ENCODE measurements at regions not wholly inside any gene's neighbourhood (a gene's known extent, or its start where the extent isn't known, plus 50 kb on each side); places are given as distances from the start of the nearest gene placed in this dataset.
A peak's percentile ranks its signal among the peaks of the same experiment; 100 is the strongest.

GRCh38 chr2:168336786-168337388 is 89.5 kb upstream of the STK39 start:
- FAIRE-seq (no peak), DNase-seq (peak in 3 of 5 donors; percentile 34 to 58 (median 47))
- H3K9ac ChIP-seq (ENCODE audit: low read length in 3 of 3), result no peak overlapping the region
- no peaks in the 10 kb centered on the region for H3K9me3 ChIP-seq (ENCODE audit: control insufficient read depth in 2 of 3, insufficient read depth in 1 of 3, low read length in 3 of 3)
- no peaks in the 10 kb centered on the region for H3K27me3 ChIP-seq (ENCODE audit: control insufficient read depth, insufficient read depth, low read length)
- H3K4me1 ChIP-seq (ENCODE audit: control insufficient read depth in 2 of 3, insufficient read depth in 2 of 3, low read depth in 1 of 3, low read length in 3 of 3), result no peaks in the 10 kb centered on the region
- H3K27ac ChIP-seq (ENCODE audit: low read depth in 2 of 2, low read length in 2 of 2), result no peak overlapping the region
- no peak overlapping the region for H3K4me3 ChIP-seq (ENCODE audit: low read length in 3 of 3)
- H3K36me3 ChIP-seq (ENCODE audit: control insufficient read depth in 2 of 3, insufficient read depth in 3 of 3, low read length in 3 of 3), result no peaks in the 10 kb centered on the region
- TF ChIP-seq CTCF (IDR thresholded peaks at IDR 0.05; ENCODE audit: borderline replicate concordance, extremely low read depth, insufficient read depth), result peak; percentile 60
- intact Hi-C loops (cut with DNase I), result no loop called here

GRCh38 chr2:168338292-168338691 is 90.9 kb upstream of the STK39 start:
- no peak for TF ChIP-seq CTCF (IDR thresholded peaks at IDR 0.05; ENCODE audit: borderline replicate concordance, extremely low read depth, insufficient read depth)
- intact Hi-C loops (cut with DNase I), result no loop called here
- no peaks in the 10 kb centered on the region for H3K36me3 ChIP-seq (ENCODE audit: control insufficient read depth in 2 of 3, insufficient read depth in 3 of 3, low read length in 3 of 3)
- DNase-seq (no peak), FAIRE-seq (no peak)
- H3K9me3 ChIP-seq (ENCODE audit: control insufficient read depth in 2 of 3, insufficient read depth in 1 of 3, low read length in 3 of 3), result no peaks in the 10 kb centered on the region
- H3K27me3 ChIP-seq (ENCODE audit: control insufficient read depth, insufficient read depth, low read length), result no peaks in the 10 kb centered on the region
- H3K27ac ChIP-seq (ENCODE audit: low read depth in 2 of 2, low read length in 2 of 2), result no peak overlapping the region
- H3K4me1 ChIP-seq (ENCODE audit: control insufficient read depth in 2 of 3, insufficient read depth in 2 of 3, low read depth in 1 of 3, low read length in 3 of 3), result no peaks in the 10 kb centered on the region
- H3K9ac ChIP-seq (ENCODE audit: low read length in 3 of 3), result no peak overlapping the region
- H3K4me3 ChIP-seq (ENCODE audit: low read length in 3 of 3), result no peak overlapping the region

- DNase-seq (no peak), FAIRE-seq (no peak)
- H3K9me3 ChIP-seq (ENCODE audit: control insufficient read depth in 2 of 3, insufficient read depth in 1 of 3, low read length in 3 of 3), result no peaks in the 10 kb centered on the region
- TF ChIP-seq CTCF (IDR thresholded peaks at IDR 0.05; ENCODE audit: borderline replicate concordance, extremely low read depth, insufficient read depth), result no peak
- intact Hi-C loops (cut with DNase I), result no loop called here
- H3K27me3 ChIP-seq (ENCODE audit: control insufficient read depth, insufficient read depth, low read length), result no peaks in the 10 kb centered on the region
- no peak overlapping the region for H3K9ac ChIP-seq (ENCODE audit: low read length in 3 of 3)
- no peak overlapping the region for H3K27ac ChIP-seq (ENCODE audit: low read depth in 2 of 2, low read length in 2 of 2)
- no peak overlapping the region for H3K4me3 ChIP-seq (ENCODE audit: low read length in 3 of 3)
- no peaks in the 10 kb centered on the region for H3K4me1 ChIP-seq (ENCODE audit: control insufficient read depth in 2 of 3, insufficient read depth in 2 of 3, low read depth in 1 of 3, low read length in 3 of 3)
- no peaks in the 10 kb centered on the region for H3K36me3 ChIP-seq (ENCODE audit: control insufficient read depth in 2 of 3, insufficient read depth in 3 of 3, low read length in 3 of 3)
Observed at GRCh38 chr2:168338803-168339437, 91.5 kb upstream of the STK39 start.
